Stimulated activated CD8-positive, alpha-beta memory T cell treated with anti-CD3 and anti-CD28 coated beads, Interleukin-12 subunit alpha, Interleukin-12 subunit beta, amount 100 ng/mL, for 1 hour (primary cell): ENCODE measurements at regions not wholly inside any gene's neighbourhood (a gene's known extent, or its start where the extent isn't known, plus 50 kb on each side); places are given as distances from the start of the nearest gene placed in this dataset.

Experiments used
- DNase-seq: peaks from one replicate; pipeline ENCODE4 v3.0.0-alpha.2; 2020; ENCODE audit warnings: low read depth

DNA sequence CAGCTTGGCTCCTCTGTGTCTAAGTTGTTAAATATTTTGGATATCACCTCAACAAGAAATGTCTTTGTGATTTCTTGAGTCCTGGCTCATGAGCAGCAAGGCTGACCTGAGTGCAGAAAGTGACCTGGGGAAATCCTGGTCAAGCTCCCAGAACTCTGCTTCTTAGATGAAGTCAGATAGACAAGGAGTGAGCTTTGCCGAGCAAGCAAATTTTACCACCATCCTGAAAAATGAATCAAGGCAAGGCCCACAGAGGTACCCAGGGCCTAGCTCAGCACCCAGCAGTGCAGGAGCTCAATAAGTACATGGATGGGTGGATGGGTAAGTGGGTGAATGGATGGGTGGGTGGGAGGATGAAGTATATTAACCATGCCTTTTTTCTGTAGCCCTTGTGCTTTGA is 291.8 kb downstream of the UACA start:
- no peak for DNase-seq

DNA sequence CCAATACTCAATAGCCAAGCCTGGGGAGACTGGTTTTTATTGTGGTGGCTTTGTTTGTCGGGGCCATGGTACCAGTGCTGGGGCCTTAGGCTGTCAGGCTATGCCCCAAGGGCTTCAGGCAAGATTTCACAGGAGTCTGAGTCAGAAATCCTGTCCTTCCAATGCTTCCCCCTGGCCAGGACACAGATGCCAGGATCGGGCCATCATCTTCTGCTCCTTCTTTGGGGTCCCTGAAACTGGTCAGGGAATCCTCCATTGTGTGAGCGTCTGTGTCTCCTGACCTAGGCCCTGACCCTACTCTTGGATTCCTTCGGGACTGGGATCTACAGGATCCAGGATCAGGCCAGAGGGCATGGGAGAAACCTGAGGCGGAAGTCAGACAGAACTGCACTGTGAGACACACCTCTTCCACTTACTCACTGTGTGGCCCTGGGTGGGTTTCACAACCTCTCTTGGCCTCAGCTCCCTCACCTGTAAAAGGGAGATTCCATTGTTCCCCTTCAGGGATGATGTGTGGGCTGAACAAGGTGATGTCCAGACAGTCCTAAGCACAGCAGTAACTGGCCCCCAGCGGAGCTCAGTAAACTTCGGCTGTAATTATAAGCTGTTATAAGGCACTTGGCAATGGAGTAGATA is 292.7 kb downstream of the UACA start:
- no peak for DNase-seq

DNA sequence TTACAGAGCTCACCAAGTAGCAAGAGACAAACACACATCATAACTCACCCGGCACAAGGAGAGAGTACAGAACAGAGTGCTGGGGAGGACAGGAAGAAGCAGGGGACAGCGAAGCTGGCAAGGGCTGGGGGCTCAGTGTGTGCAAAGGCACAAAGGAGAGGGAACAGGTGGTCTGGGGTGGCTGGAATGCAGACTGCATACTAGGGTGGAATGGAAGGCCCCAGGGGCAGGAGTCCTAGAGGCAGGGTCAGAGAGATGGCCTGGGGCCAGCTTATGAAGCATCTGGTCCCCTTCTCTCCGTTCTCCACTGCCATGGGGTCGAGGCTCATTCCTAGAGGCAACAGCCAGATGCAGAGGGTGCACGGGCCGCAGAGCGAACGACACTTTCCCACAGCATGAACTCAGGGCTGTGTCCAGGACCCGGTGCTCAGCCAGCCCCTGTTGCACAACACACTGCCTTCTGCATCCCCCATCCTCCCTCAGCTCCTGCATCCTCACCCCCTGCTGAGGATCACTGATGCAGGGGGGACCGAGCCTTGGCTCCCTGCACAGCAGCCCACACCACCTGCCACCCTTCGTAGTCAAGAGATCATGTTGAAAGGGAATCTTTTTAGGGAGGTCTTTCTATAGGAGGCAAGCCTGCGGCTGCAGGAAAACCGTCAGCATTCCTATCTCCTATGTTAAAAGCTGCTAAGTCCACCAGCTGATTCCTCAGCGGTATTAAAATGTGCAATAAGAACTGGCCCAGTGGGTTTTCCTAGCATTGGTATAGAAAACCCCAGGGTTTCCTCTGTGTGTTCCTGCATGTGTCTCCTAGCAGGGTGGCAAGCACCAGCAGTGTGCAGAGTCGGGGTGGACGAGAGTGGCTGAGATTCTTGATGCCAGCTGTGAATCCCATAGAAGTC is 293.5 kb downstream of the UACA start:
- no peak for DNase-seq

GRCh38 chr15:70469182-70469581 is 294.2 kb downstream of the UACA start:
- DNase-seq, result no peak

DNA sequence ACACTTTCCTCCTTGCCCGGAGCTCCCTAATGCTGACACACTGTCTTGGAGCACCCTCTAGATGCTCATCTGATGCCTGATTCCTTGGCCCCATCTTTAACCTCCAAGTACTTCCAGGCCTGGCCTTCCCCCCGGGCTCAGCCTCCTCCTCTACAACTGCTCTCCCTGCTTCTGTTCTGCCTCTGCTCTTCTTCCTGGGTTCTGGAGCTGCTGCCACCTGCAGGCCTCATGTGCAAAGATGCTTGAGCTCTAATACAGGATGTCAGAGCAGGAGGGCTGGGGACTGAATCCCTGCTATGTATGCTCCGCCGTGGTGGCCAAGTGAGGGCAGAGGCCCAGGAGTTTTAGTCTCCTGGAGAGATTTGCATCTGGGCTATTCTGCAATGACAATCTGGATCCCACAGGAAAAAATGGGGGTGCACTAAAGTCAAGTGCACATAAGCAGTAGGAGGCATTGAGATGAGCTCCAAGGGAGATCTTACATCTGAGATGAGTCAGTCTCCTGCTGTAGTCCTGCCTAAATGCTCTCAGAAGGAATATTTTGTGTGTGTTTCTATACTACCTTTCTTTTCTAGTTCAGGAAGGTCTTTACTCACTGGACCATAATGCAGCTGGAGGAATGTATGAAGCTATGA is 296.3 kb downstream of the UACA start:
- no peak for DNase-seq

- DNase-seq, result no peak
Measured at GRCh38 chr15:70466305-70466704, 297.1 kb downstream of the UACA start.

DNA sequence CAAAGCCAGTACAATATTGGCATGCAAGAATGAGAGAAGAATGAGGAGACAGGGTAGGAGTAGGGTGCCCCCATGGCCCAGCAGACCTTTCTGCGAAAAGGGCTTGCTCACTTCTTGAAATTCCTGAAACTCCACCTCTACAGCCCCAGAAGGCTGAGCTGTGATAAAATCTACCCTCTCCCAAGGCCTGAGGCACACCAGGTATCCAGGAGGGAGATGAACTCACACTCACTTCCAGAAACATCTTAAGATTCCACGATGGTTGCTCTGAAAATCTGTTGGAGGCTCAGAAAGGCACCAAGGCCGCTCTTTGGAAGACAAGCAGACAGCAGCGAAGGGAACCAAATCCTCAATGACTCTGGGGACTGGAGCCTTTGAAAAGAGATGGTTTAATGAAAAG is 297.5 kb downstream of the UACA start:
- no peak for DNase-seq

GRCh38 chr15:70463453-70463834 is 299.9 kb downstream of the UACA start:
- DNase-seq, result no peak

DNA sequence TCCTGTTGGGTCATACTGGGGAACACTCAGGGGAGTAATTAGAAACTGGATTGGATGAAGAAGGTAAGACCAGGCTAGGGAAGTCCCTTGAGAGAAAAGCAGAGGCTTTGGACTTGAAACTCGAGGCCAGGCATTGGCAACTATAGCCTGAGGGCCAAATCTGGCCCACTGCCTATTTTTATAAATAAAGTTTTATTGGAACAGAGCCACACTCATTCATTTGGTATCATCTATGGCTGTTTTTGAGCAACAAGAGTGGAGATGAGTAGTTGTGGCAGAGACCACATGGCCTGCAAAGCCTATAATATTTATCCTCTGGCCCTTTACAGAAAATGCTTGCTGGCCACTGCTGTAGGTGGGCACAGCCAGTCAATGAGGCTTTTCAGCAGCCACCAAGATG is 301.4 kb downstream of the UACA start:
- DNase-seq, result no peak

DNA sequence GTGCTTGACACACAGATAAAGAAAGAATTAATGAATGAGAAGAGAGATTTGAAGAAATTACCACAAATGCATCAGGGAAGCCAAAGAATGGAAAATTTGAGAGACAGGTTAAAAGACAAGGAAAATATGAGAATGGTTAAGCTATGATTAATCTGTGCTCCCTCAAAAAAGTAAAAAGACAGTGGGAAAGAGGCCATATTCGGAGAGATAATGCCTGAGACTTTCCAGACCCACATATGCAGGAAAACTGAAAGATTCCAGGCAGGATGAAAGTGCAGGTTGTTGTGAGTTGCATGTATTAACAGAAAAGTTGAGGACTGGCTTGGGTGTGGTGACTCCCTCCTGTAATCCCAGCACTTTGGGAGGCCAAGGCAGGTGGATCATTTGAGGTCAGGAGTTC is 302.3 kb downstream of the UACA start:
- DNase-seq, result no peak

- DNase-seq, result no peak
Measured at GRCh38 chr15:70459312-70459711, 304.0 kb downstream of the UACA start.

GRCh38 chr15:70453766-70454165 is 309.6 kb downstream of the UACA start:
- no peak for DNase-seq

DNA sequence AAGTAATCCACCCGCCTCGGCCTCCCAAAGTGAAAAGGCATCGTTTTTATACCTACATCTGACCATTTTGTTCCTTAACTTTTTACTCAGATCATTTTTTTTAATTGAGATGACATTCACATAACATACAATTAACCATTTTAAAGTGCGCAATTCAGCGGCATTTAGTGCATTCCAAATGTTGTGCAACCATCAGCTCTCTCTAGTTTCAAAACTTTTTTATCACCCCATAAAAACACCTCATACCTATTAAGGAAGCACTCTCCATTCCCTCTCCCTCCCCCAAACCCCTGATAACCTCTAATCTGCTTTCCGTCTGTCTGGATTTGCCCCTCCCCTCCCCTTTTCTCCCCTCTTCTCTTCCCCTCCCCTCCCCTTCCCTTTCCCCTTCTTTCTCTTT is 310.1 kb downstream of the UACA start:
- DNase-seq, result no peak

DNA sequence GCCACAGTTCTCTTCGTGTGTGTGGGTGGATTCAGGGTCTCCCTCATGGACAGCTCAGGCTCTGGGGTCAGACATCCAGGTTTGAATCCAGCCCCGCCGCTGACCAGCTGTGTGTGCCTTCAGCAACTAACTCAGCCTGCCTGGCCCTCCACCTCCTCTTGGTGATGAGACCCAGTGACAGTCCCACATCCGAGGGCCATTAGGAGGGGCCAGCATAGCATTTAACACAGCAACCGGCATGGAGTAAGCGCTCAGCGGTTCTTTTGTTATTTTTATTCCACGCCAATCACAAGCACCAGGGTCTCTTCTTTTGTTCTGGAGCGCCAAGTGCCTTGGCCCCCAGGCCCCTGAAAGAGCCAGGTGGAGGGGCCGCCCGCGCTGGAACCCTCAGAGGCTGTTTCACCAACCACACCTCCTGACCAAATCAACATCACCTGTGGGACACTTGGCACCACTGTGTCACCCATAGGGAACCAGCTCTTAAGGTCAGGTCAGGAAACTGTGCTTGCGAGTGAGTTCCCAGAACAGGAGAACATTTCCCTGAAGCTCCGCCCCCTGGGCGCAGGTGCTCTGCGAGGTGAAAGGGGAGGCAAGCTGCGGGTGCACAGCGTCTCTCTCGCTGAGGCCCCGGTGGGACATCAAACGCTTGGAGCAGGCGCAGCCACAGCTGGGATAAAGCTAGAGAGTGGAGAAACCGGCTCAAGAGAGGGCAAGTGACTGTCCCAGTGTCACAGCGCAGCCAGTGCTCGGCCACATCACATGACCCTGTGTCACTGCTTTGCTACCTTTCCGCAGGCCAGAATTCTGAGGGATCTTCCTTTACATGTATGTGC is 311.3 kb downstream of the UACA start:
- DNase-seq, result no peak

DNA sequence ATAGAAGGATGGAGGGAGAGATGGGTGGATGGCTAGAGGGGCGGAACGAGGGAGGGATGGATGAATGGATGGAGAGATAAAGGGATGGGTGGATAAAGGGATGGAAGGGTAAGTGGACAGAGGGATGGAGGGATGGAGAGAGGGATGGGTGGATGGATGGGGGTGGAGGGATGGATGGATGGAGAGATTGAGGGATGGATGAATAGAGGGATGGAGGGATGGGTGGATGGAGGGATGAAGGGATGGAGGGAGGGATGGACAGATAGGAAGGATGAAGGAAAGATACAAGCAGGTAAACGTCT is 313.3 kb downstream of the UACA start:
- no peak for DNase-seq

DNA sequence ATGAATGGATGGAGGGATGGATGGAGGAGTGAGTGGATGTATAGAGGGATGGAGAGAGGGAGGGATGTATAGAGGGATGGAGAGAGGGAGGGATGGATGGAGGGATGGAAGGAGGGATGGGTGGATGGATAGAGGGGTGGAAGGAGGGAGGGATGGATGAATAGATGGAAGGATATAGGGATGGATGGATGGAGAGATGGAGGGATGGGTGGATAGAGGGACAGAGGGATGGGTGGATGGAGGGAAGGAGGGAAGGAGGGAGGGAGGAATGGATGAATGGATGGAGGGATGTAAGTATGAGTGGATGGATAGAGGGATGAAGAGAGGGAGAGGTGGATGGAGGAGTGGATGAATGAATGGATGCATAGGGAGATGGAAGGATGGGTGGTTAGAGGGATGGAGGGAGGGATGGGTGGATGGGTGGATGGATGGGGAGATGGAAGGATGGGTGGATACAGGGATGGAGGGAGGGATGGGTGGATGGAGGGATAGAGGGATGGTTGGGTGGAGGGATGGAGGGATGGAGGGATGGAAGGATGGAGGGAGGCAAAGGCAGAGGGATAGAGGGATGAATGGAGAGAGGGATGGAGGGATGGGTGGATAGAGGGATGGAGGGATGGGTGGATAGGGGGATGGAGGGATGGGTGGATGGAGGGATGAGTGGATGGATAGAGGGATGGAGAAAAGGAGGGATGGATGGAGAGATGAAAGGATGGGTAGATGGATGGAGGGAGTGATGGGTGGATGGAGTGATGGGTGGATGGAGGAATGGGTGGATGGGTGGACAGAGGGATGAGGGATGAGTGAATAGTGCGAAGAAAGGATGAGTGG is 313.8 kb downstream of the UACA start:
- DNase-seq, result no peak

DNA sequence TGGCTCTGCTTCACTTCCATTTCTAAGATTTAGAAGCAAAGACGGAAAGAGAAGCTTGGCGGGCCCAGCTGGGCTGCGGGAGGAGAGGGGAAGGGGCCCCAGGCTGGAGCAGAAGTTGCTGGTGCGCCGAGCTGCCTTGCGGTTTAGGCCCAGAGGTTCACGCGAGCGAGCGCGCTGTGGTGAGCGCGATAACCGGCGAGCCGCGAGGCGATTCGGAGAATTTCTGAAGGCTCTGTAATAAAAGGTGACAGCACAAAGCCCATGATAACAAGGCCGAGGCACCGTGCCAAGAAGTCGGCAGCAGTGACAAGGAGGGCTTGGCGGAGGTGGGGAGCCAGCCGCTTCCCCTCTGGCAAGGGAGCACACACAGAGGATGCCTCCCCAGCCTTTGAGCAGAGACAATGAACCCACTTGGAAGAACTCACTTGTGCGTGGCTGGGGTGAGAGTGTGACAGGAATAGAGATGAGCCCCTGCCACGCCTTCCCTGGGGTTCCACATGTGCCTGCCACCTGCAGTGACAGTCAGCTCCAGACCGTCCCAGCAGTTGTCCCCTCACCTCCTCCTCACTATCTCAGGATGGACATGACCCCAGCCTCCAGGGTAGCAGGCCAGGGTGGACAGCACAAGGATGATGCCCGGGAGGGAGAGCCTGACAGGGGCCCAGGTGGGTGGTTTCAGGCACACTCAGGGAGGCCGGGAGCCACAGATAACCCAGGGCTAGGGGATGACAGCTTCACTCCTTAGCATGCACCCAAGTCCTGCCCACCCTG is 315.2 kb downstream of the UACA start:
- peak; percentile 22 for DNase-seq

GRCh38 chr15:70447521-70447920 is 315.8 kb downstream of the UACA start:
- DNase-seq, result no peak

DNA sequence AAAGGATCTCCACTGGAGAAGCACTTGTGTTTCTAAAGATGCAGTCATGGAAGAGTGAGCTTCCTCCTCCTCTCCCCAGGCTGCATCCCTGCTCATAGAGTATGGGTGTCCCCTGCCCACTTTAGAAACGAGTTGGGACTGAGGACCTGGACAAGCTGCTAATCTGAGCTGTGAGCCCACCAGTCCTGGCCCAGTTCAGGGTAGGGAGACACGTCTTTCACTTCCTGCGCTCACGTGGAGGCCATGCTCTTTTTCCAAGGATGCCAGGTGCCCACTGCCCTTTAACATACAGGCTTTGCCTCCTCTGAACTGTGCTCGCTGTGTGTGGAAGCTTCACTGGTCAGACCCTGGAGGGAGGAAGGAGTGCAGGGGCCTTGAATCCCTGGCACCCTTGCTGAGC is 316.3 kb downstream of the UACA start:
- DNase-seq, result no peak

DNA sequence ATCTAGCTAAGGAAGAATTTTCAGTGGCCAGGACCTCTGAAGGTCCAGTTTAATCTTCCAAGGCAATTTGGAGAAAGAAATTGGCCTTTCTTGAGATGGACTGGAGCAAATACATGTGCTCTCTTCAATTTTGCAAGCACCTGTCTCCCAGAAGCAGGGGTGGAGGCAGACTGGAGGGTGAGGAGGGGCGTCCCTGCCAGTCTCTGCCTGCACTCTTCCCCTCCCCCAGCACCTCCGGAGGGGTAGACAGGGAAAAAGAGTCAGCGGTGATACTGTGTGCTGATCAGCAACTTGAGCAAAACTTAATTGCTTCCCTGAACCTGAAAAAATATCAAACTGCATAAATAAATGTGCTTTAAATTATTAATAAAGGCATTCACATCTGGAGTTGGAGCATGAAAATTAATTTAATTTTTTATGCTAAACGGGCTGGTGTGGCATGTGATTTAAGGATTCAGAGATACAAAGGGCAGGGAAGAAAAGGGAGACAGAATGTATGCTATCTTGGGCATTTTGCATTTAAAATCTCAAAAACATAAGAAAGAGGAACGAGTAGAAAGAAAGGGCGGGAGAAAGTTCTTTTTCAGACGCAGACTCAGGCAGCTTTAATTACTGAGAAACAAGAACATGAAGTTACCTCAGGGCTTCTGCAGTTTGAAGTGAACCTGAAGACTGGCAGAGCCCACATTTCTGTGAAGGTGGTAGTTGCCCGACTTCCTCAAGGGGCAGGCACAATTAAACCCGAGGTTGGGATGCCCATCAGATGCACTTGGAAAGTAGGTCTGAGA is 319.7 kb downstream of the UACA start:
- DNase-seq, result no peak
